GM12892 (cell line): ENCODE measurements at regions not wholly inside any gene's neighbourhood (a gene's known extent, or its start where the extent isn't known, plus 50 kb on each side); places are given as distances from the start of the nearest gene placed in this dataset.

Source experiments
- POLR2A ChIP-seq: IDR thresholded peaks from 2 replicates; pipeline ENCODE4 v1.6.1; 2011; ENCODE audit warnings: low read depth, low read length, control low read depth
- POLR2AphosphoS5 ChIP-seq: IDR thresholded peaks from 2 replicates; pipeline ENCODE4 v1.6.1; 2011; ENCODE audit warnings: low read depth, low read length, control low read depth

DNA sequence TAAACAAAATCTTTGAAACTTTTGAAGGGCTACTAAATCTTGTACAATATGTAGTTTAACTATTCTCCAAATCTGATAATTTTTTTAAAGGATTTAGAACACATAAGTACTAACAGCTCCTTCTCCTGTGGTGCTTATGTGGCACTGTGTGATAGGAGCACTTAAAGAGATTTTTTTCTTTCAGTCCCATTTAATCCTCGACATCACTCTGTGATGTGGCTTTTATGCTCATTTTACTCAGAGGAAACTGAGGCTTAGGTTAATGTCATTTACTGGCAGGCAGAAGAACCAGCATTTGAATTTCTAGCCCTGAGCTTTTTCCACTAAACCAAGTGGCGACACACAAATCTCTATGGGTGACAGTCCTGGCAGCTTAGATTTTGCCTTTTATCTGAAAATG lies 92.4 kb downstream of the SAMD9 start:
- TF ChIP-seq POLR2A, result no peak
- no peak for TF ChIP-seq POLR2AphosphoS5
